HG02970 (cell line): ENCODE measurements at regions not wholly inside any gene's neighbourhood (a gene's known extent, or its start where the extent isn't known, plus 50 kb on each side); places are given as distances from the start of the nearest gene placed in this dataset.
"Not testable (repeated sequence)": the region's sequence is repeated elsewhere in the genome, so short reads cannot be mapped to it uniquely, and the experiment has no call there.

ENCODE experiments used
- ATAC-seq: cut with Tn5 transposase; IDR thresholded peaks from one replicate; pipeline ENCODE4 v1.9.1; 2021; ENCODE audit warnings: mild to moderate bottlenecking, moderate library complexity, moderate number of reproducible peaks; ENCODE audit not compliant: unreplicated experiment, low FRiP score

- ATAC-seq: no peak
Observed at GRCh38 chr9:78882481-78882880, 585.6 kb downstream of the PSAT1 start.

DNA sequence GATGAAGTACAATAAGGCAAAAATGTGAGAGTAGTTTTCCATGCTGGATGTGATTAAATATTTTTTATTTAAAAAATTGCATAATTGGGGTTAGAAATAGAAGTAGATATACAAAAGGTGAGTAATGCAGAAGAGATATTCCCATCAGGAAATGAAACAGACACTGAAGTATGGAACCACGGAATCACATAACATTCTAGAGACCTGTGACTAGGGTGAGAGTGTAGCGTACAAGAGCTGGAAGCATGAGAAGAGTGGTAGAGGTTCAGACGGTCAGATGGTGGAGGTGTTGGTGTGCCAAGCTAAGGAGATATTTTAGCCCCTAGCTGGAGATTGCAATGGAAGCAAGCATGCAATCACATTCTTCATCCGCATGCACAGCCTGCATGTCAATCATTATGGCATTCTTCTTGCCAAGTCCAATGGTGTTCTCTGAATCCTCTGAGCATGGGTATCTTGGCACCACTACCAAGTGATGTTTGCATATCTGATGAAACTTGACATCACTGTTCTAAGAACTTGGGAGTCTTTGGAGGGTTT, 587.8 kb downstream of the PSAT1 start:
- no peak for ATAC-seq

DNA sequence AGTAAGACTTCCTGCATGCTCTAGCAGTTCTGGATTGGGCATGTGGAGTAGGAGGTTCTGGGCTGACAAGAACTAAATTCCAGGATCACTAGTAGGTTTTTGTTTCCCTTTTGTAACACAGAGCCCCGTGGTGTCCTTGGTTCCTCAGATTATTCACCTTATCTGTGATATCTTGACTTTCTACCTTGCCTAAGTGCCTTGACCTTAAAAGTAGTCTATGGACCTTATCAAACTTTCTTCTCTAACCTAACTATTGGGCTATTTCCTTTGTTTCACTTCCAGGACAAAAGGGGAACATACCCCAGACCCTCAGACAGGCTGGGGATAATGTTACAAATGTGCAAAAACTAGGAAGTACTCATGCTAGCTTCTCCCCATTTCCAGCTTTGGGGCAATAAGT, 595.3 kb downstream of the PSAT1 start:
- ATAC-seq: no peak

- no peak for ATAC-seq
Observed at GRCh38 chr9:78892769-78893168, 595.8 kb downstream of the PSAT1 start.

- ATAC-seq: no peak
Observed at GRCh38 chr9:78893774-78894401, 597.0 kb downstream of the PSAT1 start.

DNA sequence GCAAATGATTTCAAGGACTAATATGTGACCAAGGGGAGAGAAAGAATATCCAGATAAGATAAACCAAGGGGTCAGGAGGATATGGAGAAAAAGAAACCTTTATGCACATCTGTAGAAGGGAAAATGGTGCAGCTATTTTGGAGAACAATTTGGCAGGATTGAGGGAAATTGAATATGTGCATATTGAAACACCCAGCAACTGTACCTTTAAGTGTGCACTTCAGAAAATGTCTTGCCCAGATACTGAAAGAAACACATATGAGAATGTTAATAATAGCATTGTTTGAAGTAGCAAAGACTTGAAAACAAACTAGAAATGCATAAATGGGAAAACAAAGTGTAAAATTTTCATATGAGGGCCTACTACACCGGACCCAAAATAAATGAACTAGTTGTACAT, 599.6 kb downstream of the PSAT1 start:
- ATAC-seq: no peak

- no peak for ATAC-seq
Observed at GRCh38 chr9:78898234-78898633, 601.3 kb downstream of the PSAT1 start.

- no peak for ATAC-seq
Observed at GRCh38 chr9:78899006-78899405, 602.1 kb downstream of the PSAT1 start.

GRCh38 chr9:78900500-78900899, 603.6 kb downstream of the PSAT1 start:
- ATAC-seq: no peak

DNA sequence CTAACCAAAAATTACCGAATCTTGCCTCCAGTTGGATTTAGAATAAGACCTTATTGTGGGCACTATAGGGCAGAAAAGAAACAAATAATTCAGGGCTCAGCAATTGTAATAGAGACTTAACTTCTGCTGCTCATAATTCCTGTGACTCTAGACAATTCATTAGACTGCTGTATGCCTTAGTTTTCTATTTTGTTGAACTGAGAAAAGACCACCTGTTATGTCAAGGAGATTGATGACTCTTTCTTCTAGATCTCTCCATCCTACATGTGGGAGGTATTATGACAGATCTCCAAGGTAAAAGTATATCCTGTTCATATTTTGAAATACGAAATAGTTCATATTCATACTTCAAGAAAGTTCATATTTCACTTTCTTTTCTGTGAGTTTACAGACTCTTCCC, 605.1 kb downstream of the PSAT1 start:
- no peak for ATAC-seq

DNA sequence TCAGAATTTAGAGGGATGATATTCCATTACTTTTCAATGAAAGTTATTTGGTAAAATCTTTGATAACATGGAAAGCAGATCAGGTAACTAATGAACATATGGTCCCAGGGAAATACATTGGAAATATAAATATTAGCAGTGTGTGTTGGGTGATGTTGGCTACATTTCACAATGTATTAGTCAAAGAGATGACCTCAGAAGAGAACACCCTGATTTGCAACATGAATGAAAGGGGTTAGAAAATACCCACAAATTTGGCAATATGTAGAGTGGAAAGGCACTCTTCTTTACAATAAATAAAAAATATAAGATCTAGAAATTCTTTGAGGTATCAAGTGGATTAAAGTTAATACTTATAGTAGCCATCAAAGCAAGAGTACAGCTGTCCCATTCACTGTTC, 606.7 kb downstream of the PSAT1 start:
- no peak for ATAC-seq

DNA sequence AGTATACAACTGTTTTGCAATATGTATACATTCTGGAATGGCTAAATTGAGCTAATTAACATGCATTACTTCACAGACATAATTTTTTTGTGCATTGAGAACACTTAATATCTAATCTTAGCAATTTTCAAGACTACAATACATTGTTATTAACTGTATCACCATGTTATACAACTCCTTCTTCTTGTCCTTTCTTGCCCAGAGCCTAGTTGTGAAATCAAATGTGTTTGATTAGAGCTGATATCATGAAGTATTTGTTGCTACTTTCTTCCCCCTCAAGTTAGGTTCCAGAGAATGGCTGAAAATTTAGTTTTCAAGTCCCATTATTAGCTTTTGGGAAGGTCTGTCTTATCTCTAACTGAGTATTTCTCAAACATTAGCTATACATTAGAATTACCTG, 607.8 kb downstream of the PSAT1 start:
- ATAC-seq: no peak

GRCh38 chr9:78905387-78905786, 608.5 kb downstream of the PSAT1 start:
- no peak for ATAC-seq

- no peak for ATAC-seq
Observed at GRCh38 chr9:78905986-78906755, 609.2 kb downstream of the PSAT1 start.

- no peak for ATAC-seq
Observed at GRCh38 chr9:78909566-78909965, 612.6 kb downstream of the PSAT1 start.

- not testable (repeated sequence) for ATAC-seq
Observed at GRCh38 chr9:78916884-78917283, 620.0 kb downstream of the PSAT1 start.

GRCh38 chr9:78918976-78919375, 622.1 kb downstream of the PSAT1 start:
- no peak for ATAC-seq

DNA sequence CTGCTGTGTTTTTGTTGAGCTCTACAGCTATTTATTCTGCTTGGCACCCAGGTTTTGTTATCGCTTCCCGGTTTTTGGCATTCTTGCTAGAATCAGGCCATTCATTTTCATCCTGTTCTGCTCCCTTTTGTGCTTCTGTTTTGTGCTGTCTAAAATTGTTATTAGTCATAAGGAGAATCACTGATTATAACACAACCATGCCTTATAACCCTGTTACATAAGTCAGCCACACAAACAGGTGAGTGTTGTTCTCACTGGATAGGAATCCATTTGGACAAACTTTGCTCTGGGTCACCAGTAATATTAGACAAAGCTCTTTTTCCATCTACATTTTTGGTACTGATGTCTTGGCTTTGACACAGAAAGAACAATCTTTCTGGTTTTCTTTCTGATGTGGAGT, 622.8 kb downstream of the PSAT1 start:
- ATAC-seq: no peak

GRCh38 chr9:78921341-78921740, 624.4 kb downstream of the PSAT1 start:
- no peak for ATAC-seq

GRCh38 chr9:78923966-78924659, 627.2 kb downstream of the PSAT1 start:
- ATAC-seq: no peak
